HCEC 1CT (cell line): ENCODE measurements at regions not wholly inside any gene's neighbourhood (a gene's known extent, or its start where the extent isn't known, plus 50 kb on each side); places are given as distances from the start of the nearest gene placed in this dataset.
A peak's percentile ranks its signal among the peaks of the same experiment; 100 is the strongest.
"Not testable (repeated sequence)": the region's sequence is repeated elsewhere in the genome, so short reads cannot be mapped to it uniquely, and the experiment has no call there.

Experiments
- DNase-seq: peaks from one replicate; pipeline ENCODE4 v3.0.0-alpha.2; 2017

DNA sequence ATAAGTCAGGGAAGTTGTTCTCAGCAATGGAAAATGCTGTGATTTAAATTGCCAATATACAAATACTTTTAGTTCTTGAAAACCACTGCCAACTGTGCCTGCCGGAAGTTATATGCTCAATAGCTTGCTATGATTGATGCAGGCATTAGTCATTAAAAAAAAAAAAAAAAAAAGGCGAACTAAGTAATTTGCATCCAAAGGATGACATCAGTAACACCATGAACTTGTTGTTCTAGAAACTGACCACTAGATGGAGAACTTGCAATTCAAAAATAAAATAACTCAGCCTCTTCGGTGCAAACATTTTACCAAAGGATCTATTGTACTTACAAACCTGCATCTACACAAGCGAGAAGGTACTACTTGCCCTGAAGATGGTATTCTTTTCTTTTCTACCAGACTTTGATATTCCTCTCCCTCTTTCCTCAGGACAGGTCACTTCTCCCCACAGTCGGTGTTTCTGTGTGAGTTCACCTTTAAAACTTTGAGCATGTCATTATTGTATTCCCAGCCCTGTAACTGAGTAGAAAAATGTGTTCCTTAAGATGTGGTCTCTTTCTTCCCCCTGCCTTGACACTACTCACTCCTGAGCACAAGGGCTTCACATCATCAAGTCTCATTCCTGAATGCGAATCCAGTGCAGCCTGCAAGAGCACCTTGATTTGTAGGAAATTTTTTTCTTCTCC, 115.0 kb upstream of the VEPH1 start:
- DNase-seq: peak; percentile 79

DNA sequence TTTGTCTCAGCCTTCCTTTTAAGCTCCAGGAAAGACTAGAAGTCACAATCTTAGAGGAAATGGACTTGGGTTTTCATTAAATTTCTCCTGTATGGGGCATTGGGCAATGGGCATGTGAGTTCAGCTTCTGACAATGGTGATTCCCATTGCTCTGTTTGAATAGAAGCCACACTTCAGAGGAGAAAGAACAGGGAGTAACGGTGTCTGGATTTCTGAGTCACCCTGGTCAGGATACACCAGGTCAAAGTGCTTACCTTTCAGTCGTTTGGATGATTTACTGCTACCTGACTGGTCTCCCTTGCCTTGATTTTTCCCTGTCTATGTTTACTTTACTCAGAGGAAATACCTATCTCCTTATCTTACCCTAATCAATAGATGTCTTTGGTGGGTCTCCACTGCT, 111.7 kb upstream of the VEPH1 start:
- DNase-seq: no peak

DNA sequence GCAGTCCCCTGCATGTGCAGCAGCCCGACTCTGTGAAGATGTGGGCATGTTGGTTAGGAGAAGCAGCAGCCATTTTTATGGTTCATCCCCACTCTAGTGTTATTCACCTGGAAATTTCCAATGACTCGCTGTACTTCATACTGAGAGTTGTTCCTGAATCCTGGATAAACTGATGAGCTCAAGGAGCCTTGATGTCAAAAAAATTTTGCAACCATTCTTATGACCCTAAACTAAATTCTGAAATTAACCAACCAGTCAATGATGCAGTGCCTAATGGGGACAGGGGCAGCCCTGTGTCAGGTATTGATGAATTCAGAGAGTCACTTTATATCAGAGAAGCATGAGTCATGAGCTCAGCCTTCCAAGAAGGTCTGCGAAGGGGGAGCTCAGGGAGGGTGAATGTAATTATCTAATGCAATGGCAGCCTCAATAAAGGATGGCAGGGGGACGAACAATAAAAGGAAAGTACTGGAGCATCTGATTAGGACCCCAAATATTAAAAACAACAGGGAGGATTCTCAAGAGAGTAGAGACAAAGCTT, 108.4 kb upstream of the VEPH1 start:
- no peak for DNase-seq

DNA sequence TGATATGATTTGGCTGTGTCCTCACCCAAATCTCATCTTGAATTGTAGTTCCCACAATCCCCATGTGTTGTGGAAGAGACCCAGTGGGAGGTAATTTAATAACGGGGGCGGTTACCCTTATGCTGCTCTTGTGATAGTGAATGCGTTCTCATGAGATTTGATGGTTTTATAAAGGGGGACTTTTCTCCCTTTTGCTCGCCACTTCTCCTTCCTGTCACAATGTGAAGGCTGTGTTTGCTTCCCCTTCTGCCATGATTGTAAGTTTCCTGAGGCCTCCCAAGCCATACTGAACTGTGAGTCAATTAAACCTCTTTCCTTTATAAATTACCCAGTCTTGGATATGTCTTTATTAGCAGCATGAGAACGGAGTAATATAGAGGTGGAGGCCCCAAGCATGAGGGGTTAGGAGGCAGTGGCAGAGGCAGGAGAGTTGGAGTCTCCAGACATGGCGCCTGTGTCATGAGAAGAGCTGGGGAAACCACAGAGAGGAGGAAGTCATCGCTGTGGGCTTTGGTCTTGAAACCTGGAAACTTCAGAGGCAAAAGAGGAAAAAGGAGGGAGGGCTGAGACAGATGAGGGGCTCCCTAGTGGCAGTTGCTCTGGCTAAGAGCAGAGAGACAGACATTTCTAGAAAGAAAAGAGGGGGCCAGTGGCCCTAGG, 107.8 kb upstream of the VEPH1 start:
- DNase-seq: no peak

DNA sequence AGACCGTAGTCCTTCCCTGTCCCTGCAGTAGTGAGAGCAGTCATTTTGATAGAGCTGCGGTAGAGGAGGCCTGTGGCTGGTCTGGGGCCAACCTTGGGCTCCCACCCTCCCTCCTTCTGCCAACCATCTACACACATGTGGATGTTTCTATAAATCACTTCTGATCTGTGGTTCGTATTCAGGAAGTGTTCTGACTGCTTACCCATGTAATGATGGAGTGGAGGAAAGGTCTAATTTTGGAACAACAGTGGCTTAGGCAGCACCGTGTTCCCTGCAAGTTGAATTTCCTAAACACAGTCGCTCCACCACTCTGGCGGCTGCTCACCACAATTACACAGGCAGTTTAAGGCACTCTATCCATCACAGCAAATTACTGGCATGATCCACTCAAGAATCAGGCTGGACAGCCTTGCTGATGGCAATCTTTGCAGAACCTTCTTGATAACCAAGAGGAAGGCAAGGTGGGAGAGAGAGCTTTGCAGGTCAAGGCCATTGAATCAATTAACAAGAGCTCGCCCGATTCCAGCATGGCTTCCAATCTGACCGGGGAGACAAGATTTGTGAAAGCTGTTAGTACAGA, 104.7 kb upstream of the VEPH1 start:
- no peak for DNase-seq

DNA sequence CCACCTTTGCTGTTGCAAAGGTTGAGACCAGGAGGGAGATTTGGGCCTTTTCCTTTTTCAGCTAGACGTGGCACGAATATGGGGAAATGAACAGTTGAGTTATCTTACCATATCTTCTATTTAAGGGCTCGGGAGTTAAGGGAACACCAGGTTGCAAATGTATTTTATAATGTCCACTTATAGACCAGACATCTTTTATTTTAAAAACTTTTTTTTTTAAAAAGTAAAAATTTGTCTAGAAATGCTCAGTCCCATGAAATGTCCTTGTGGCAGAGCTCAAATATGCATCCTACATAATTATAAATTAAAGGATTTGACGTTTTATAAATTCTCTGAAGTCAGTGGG, 103.6 kb upstream of the VEPH1 start:
- no peak for DNase-seq

DNA sequence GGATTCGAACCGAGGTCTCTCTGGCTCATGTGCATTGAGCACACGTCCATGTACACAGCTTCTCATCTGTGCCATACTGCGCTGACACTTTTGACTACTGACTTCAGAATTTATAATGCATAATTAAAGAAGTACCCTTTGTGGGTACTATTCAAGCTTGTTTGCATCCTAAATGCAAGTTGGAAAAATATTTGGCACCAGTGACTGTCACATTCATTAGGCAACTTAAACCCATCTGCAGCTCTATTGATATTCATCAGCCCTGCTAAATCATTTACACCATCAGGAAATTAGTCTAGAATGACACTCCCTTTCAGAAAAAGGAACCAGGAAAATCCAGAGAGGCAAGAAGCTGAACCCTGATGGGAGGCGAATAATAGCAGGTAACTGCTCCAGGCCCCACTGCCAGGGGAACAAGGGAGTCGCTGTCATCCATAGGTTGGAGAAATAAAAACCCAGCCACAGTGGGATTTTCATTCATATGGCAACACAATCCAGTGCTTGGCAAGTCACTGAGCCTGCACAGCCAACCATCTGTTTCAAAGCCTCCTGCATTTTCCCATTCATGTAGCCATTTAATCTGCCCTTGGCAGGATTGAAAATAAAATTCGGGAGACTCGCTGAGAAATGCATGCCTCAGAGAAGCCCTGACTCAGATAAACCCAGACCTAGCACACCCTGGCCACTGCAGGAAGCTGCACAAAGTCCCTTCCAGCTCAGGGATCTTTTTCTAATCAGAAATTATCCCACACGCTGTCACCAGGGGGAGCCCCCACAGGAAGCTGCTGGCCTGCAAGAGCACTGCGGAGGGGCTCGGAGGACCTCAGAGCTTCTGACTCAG, 103.0 kb upstream of the VEPH1 start:
- peak; percentile 70 for DNase-seq

DNA sequence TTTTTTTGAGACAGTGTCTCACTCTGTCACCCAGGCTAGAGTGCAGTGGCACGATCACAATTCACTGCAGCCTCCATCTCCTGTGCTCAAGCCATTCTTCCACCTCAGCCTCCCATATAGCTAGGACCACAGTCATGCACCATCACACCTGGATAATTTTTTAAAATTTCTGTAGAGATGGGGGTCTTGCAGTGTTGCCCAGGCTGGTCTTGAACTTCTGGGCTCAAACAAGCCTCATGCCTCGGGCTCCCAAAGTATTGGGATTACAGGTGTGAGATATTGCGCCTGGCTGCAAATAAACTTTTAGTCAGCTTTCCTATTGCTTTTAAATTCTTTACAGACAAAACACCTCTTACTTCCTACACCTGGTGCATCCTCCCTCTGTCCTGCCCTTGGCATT, 102.1 kb upstream of the VEPH1 start:
- DNase-seq: no peak

DNA sequence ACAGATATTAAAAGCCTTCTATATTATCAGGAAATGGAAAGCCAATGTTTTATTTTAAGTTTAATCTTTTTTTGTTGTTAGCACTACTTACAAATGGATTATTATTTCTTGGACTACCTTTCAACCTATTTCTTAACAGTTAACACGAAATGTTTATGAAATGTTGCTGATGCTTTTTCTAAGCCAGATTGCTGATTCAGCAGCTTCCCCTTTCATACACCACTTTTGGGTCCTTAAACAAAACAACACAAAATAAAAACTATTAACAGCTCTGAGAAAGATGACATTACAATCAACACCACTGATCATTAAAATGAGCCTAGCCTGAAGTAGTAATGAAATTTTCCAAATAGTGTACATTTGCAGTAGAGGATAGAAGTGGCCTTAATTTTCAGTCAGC, 99.2 kb upstream of the VEPH1 start:
- no peak for DNase-seq

DNA sequence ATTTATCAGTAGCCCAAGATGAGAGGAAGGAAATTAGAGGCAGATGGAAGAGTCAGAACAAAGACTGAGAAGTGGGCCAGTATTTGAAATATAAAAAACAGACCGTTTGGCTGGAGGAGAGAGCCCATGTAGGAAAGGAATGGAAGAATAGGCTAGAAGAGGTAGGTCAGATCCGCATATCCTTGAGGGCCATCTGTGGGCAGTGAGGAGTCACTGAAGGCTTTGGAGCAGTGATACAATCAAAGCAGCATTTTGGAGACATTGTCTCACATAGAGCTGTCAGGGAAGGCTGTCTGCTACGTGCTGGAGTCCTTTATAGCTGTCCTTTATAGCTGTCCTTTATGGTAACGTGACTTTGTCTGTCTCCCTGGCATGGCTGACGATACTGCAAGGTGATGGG, 92.0 kb upstream of the VEPH1 start:
- DNase-seq: no peak

DNA sequence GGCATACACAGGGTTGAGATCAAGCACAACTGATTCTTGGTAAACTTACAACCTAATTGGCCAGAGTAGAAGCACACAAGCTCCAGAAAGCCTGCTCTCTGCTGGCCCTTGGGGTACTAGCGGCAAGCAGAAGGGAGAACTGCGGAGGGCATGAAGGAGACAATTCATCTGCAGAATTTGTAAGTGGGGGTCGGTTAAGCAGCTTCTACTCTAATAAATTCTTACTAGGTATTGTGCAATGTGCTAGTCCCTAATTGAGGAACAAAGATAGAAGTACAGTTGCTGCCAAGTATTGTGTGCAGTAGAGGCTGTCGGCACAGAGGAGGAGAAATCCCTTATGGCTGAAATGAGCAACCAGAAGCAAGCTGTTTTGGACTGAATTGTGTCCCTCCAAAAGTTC, 91.2 kb upstream of the VEPH1 start:
- DNase-seq: peak; percentile 5

DNA sequence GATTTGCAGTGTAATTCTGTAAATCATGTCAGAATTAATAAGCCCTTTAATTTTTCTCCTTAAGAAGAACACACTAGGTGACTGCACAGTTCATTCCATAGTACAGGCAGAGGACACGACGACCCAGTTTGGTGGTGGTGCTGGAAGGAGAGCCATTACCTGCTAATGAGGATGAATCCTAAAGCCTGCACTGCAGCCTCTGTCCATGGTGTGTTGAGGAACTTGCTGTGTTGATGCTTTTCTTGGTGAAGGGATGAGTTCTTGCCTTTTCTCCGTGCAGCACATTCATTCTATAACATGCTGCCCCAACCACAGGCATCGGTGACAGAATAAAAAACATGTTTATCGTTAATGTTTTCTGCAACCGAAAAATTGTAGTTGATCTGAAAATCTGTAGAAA, 89.6 kb upstream of the VEPH1 start:
- DNase-seq: no peak

DNA sequence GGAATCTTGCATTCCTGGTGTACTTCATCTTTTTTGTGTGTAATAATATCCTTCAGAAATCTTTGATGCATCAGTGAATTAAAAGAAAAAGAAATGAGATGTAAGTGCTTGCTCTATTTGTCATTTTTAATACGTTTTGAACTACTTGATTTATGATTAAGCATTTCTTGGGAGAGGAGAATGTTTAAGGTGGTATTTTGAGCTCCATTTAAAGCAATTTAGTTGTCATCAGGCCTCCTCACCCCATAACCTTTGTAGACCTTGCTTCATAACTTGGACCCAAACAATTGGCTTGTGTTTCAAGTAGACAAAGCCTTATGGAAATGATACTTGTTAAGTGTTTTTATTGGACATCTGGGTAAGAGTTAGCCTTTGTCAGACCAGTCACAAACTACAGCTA, 87.1 kb upstream of the VEPH1 start:
- no peak for DNase-seq

DNA sequence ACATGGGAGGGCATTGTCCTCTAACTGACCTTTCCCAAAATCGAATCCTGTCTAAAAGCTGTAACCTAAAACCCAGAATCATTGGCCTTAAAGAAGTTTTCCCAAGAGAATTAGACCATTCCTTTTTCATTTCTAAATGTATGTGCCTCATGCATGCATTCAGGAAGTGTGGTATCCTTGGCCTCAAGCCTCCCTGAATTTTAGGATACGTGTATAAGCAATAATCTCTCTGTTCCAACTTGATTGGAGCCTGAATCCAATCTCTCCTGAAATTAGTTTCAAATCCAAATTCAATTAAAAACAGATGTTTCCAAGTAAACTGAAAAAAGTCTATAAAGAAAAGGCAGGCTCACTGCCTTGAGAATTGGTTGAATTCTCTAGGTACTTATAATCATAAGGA, 86.0 kb upstream of the VEPH1 start:
- no peak for DNase-seq

DNA sequence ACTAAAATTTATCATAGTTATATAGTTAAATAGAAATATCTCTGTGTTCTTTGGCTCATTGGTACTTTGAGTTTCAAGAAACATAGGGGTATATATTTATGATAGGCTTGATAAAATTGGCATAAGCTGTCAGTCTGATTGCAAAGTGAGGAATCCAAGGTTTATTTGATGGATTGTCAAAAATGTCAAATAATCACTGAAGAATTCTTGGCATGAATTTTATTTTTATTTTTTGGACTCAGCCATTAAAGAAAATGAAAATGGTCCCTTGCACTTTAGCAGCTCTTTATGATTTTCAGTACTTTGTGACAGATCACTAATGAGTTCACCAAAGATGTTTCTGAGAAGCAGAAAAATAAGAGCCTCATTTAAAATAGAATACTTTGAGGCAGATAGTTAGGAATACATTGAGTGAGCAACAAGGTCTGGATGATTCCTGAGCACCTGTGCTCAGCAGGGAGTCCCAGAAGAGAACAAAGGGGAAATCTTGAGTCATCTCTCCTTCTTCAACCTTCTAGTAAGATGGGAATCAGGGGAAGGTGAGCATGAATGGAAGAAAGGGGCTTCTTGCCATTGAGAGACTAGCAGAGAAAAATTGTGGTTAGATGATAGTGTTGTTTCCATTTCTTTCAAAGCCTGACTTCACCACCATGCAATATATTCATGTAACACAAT, 85.3 kb upstream of the VEPH1 start:
- DNase-seq: no peak

DNA sequence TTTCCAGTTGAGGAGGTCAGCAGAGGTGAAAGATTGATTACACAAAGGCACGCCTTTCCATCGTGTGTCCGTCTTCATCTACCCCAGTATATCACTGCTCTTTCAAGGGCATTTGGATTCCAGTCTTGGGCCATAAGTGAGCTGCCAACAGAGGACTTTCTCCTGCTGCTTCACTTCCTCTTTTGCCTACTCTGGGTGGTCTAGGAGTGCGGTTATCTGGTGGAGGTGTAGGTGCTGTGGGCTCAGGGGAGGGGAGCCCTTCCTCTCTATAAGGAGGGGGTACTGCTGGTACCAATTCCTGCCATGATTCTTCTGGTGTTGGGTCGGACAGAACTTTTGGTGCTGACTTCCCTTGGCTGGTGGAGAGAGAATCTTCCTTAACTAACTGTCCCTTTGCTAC, 83.1 kb upstream of the VEPH1 start:
- no peak for DNase-seq

DNA sequence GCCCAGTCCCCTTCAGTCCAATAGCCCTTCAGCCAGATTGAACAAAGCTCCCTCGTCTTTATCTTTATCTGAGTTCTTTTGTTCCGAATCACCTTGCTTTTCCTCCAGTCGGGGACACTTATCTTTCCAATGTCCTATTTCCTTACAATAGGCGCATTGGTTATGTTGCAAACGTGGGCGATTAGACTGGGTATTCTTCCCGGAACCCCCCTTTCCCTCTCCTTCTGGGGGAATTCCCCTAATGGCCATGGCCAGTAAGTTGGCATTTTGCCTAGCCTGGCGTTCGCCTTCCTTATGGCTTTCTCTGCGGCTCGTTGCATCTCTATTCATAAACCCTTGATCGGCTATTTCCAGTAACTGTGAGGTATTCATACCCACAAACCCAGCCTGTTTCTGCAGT, 82.2 kb upstream of the VEPH1 start:
- DNase-seq: no peak

DNA sequence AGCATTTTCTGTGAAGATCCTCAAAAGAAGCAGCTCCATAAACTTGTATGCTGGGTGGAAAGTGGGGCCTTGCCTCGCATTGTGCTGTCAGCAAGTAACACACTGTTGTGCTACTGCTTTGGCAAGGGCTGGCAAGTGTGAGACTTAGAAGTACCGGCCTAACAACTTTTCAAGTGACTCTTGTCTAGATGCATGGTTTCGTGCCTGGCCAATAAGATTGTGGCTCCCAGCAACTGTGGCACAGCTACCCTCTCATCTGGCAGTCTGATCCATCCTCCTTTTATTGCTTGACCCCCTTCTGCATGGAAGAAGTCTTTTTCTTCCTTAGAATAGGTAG, 79.4 kb upstream of the VEPH1 start:
- no peak for DNase-seq

DNA sequence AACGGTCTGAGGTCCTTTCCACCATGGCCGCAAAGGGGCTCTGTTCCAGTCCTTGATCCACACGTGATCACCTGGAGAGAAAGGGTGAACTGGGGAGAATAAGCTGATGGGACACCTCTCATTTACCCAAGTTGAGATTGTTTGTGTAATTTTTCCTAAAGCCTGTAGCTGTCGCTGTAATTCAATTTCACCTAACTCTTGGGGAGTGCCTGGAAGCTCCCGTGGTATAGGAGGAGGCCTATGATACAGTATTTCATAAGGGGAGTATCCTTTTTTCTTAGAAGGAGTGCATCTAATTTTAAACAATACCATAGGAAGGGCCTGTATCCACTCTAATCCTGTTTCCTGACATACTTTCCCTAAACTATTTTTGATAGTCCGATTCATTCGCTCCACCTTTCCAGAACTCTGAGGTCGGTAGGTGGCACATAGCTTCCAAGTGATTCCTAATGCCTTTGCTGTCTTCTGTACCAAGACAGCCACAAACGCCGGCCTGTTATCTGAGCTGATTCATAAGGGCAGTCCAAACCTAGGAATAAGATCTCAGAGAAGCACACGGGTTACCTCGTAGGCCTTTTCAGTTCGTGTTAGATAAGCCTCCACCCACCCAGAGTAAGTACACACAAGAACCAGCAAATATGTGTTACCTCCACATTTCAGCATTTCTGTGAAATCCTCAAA, 78.9 kb upstream of the VEPH1 start:
- DNase-seq: not testable (repeated sequence)

DNA sequence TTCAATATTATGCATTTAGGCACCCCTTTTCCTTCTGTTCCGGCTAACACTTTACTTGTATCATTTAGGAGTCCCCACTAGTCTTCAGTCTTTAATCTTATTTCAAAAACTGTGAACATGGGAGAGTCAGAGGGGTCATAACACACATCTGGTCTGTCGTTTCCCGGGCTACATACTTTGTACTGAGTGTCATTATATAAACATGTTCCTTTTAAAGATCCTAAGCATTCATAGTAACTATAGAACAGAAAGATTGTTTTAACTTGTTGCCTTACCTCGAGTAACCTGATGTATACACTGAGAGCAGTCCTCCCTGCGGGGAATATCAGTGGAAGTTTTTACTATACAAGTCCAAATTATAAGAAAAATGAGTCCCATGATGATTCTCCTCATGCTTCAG, 78.2 kb upstream of the VEPH1 start:
- peak; percentile 32 for DNase-seq

DNA sequence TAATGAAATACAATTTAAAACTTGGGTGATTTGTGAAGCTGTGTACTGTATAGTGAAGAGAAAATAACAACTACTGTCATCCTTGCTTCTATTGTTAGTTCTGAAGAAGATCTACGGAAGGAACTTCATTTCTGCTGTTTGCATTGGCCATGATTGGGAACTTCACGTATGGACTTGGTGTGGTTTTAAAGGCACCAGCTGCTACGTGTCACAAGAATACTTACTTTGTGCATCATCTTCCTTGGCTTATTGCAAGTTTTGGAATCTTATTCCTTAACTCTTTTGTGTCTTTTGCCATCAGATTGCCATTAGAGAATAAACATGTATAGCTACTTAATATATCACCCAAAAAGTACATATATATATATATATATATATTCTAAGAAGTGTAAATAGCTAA, 75.0 kb upstream of the VEPH1 start:
- DNase-seq: peak; percentile 6

DNA sequence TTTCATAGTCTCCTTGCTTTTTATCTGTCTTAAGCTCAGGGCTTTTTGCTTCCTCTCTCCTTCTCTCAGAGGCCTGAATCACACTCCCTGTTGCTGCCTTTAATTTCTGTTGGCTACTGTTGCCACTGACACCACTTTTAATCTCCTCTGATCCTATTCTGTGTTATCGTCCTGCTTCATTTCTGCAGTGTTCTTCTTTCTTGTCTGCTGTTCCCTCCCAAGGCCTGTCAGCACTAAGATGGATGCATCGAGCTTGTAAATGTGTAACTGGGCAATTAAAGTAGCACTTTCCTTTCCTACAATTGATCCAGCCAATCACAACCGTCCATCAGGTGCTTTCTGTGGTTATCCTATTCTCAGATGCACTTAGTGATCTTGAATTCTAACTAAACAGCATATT, 71.3 kb upstream of the VEPH1 start:
- DNase-seq: no peak
